GM18858 (cell line): ENCODE measurements at regions not wholly inside any gene's neighbourhood (a gene's known extent, or its start where the extent isn't known, plus 50 kb on each side); places are given as distances from the start of the nearest gene placed in this dataset.

ENCODE experiments used
- ATAC-seq: cut with Tn5 transposase; IDR thresholded peaks from one replicate; pipeline ENCODE4 v1.9.1; 2021; ENCODE audit not compliant: unreplicated experiment

- no peak for ATAC-seq
Measured at GRCh38 chr18:39681061-39681460, 2115.5 kb upstream of the CELF4 start.

GRCh38 chr18:39675906-39676305 is 2110.3 kb upstream of the CELF4 start:
- no peak for ATAC-seq

GRCh38 chr18:39675368-39675767 is 2109.8 kb upstream of the CELF4 start:
- ATAC-seq = no peak

- ATAC-seq = no peak
Measured at GRCh38 chr18:39672171-39672570, 2106.6 kb upstream of the CELF4 start.

GRCh38 chr18:39667905-39668304 is 2102.3 kb upstream of the CELF4 start:
- ATAC-seq = no peak

- ATAC-seq = no peak
Measured at GRCh38 chr18:39666541-39666940, 2100.9 kb upstream of the CELF4 start.

GRCh38 chr18:39661856-39662366 is 2096.3 kb upstream of the CELF4 start:
- ATAC-seq = no peak

- ATAC-seq = no peak
Measured at GRCh38 chr18:39660141-39660540, 2094.5 kb upstream of the CELF4 start.

GRCh38 chr18:39655341-39655740 is 2089.7 kb upstream of the CELF4 start:
- no peak for ATAC-seq

GRCh38 chr18:39653221-39653620 is 2087.6 kb upstream of the CELF4 start:
- no peak for ATAC-seq

- ATAC-seq = no peak
Measured at GRCh38 chr18:39648616-39649015, 2083.0 kb upstream of the CELF4 start.

GRCh38 chr18:39647627-39648534 is 2082.3 kb upstream of the CELF4 start:
- no peak for ATAC-seq

- ATAC-seq = no peak
Measured at GRCh38 chr18:39638224-39638623, 2072.6 kb upstream of the CELF4 start.

GRCh38 chr18:39636931-39637330 is 2071.3 kb upstream of the CELF4 start:
- ATAC-seq = no peak

GRCh38 chr18:39635966-39636365 is 2070.4 kb upstream of the CELF4 start:
- no peak for ATAC-seq

- no peak for ATAC-seq
Measured at GRCh38 chr18:39635192-39635591, 2069.6 kb upstream of the CELF4 start.

GRCh38 chr18:39627936-39628335 is 2062.3 kb upstream of the CELF4 start:
- no peak for ATAC-seq

GRCh38 chr18:39624961-39625360 is 2059.4 kb upstream of the CELF4 start:
- no peak for ATAC-seq

- no peak for ATAC-seq
Measured at GRCh38 chr18:39622431-39622830, 2056.8 kb upstream of the CELF4 start.

GRCh38 chr18:39620551-39621168 is 2055.1 kb upstream of the CELF4 start:
- ATAC-seq = no peak

GRCh38 chr18:39618265-39619003 is 2052.8 kb upstream of the CELF4 start:
- ATAC-seq = no peak
